GM12878 (cell line): ENCODE measurements at regions not wholly inside any gene's neighbourhood (a gene's known extent, or its start where the extent isn't known, plus 50 kb on each side); places are given as distances from the start of the nearest gene placed in this dataset.

Source experiments
- BMI1 ChIP-seq: fragments of 450-650 bp; IDR thresholded peaks from 2 replicates; pipeline ENCODE4 v1.6.1; 2016; ENCODE audit warnings: mild to moderate bottlenecking, moderate library complexity, borderline replicate concordance
- CTCF ChIP-seq, 3 experiments: IDR thresholded peaks in 2 of 3; conservative IDR thresholded peaks in 1 of 3; 2 replicates each; pipeline ENCODE4 v1.5.1; 2011; ENCODE audit warnings: low read depth in 3 of 3, low read length in 3 of 3, mild to moderate bottlenecking in 3 of 3, control low read depth in 2 of 3, moderate library complexity in 2 of 3, inconsistent platforms in 1 of 3, mixed read lengths in 1 of 3; ENCODE audit not compliant: control insufficient read depth in 2 of 3, insufficient read depth in 1 of 3; ENCODE audit errors: extremely low read depth in 1 of 3
- EP300 ChIP-seq, 2 experiments: fragments of 150-350 bp in 1 of 2; IDR thresholded peaks; 2 replicates each; pipeline ENCODE4 v1.6.1; 2011 to 2012; ENCODE audit warnings: low read depth in 2 of 2, low read length in 2 of 2, borderline replicate concordance in 1 of 2, improper control_type of control experiment in 1 of 2, inconsistent platforms in 1 of 2; ENCODE audit not compliant: control insufficient read depth in 1 of 2
- FOXM1 ChIP-seq: IDR thresholded peaks from 2 replicates; pipeline ENCODE4 v1.6.1; 2012; ENCODE audit warnings: low read depth, mild to moderate bottlenecking, inconsistent platforms, low read length, moderate library complexity
- ZNF207 ChIP-seq: fragments of 450-650 bp; IDR thresholded peaks from 2 replicates; pipeline ENCODE4 v1.6.1; 2014; ENCODE audit warnings: antibody characterized with exemption, mild to moderate bottlenecking, borderline replicate concordance

GRCh38 chr6:34617231-34617630 is 61.1 kb upstream of the SPDEF start:
- TF ChIP-seq CTCF (IDR thresholded peaks at IDR 0.05 in 2 of 3, conservative IDR thresholded peaks at IDR 0.05 in 1 of 3; ENCODE audit: control insufficient read depth in 2 of 3, extremely low read depth in 1 of 3, insufficient read depth in 1 of 3, low read depth in 3 of 3, low read length in 3 of 3) (no peak), FOXM1 (no peak), BMI1 (no peak), EP300 (IDR thresholded peaks at IDR 0.05; ENCODE audit: borderline replicate concordance in 1 of 2, control insufficient read depth in 1 of 2, low read depth in 2 of 2, low read length in 2 of 2) (no peak), ZNF207 (no peak)
